IPS-18a (cell line): ENCODE measurements at regions not wholly inside any gene's neighbourhood (a gene's known extent, or its start where the extent isn't known, plus 50 kb on each side); places are given as distances from the start of the nearest gene placed in this dataset.

Experiments used
- H3K27ac ChIP-seq: one replicate; pipeline ENCODE4 v1.5.1; 2013; ENCODE audit warnings: low read length
- H3K27me3 ChIP-seq: one replicate; pipeline ENCODE4 v1.6.1; 2013; ENCODE audit warnings: mild to moderate bottlenecking, low read length; ENCODE audit not compliant: control insufficient read depth, insufficient read depth
- H3K36me3 ChIP-seq: one replicate; pipeline ENCODE4 v1.6.1; 2013; ENCODE audit warnings: low read depth, low read length; ENCODE audit not compliant: control insufficient read depth
- H3K4me1 ChIP-seq: one replicate; pipeline ENCODE4 v1.6.1; 2013; ENCODE audit warnings: low read depth, low read length; ENCODE audit not compliant: control insufficient read depth
- H3K4me3 ChIP-seq: one replicate; pipeline ENCODE4 v1.5.1; 2013; ENCODE audit warnings: low read length
- H3K9ac ChIP-seq: one replicate; pipeline ENCODE4 v1.6.1; 2013; ENCODE audit warnings: mild to moderate bottlenecking, low read length, moderate library complexity
- H3K9me3 ChIP-seq: one replicate; pipeline ENCODE4 v1.6.1; 2013; ENCODE audit warnings: low read depth, low read length; ENCODE audit not compliant: control insufficient read depth

DNA sequence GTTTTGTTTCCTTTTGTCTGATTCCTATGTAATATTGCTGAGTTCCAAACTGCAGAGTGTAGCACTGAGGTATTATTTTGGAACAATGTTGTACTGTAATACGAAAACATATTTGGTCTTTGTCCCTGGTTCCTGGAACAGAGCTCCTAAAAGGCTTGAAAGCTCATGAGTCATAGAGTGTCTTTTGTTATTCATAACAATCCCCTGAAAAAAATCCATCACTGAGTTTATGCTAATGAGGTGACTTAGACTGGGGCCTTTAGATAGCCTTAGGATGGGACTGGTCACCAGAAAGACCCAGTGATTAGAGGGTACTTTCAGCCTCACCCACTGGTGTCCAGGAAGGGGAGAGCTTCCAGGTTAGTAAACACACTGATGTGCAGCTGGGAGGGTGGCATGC is 132.7 kb upstream of the POU5F2 start:
- Histone ChIP-seq H3K4me1 (peaks cover 7% of the 10 kb centered on the region), H3K36me3 (no peaks in the 10 kb centered on the region), H3K9me3 (no peaks in the 10 kb centered on the region), H3K9ac (no peak overlapping the region), H3K27me3 (no peaks in the 10 kb centered on the region), H3K27ac (no peak overlapping the region), H3K4me3 (no peak overlapping the region)

DNA sequence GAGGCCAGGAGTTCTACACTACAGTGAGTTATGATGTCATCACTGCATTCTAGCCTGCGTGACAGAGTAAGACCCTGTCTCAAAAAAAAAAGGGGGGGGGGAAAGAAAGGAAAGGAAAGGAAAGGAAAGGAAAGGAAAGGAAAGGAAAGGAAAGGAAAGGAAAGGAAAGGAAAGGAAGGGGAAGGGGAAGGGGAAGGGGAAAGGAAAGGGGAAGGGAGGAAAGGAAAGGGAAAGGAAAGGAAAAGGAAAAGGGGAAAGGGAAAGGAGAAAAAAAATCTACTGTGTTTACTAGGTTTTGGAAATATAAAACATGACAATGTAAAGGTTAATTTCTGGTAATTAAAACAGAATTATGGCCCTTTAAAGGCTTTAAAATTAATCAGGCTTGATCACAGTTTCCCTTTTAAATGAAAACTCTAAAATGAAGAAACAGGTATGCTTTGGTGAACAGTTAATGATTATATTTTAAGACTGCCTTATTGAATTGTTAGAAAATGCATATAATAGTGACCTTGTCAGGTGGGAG is 131.9 kb upstream of the POU5F2 start:
- H3K4me3 ChIP-seq = no peak overlapping the region
- H3K9ac ChIP-seq = no peak overlapping the region
- H3K4me1 ChIP-seq = peaks cover 7% of the 10 kb centered on the region

DNA sequence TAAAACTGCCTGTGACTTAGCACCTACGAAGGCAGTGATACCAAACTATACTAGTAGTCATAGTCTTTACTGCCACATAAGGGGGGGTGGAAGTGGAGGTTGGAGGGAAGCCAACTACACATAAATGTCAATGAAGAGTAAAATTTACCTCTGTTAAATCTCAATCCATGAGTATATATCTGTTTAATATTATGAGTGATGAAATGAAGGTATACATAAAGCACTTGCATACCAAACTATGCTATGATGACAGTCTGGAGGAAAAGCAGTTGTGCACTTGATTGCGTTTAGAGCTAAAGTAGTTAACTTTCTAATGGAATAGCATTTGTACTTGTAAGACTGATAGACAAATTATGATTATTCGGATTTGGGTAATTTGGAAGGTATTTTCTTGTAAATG is 129.2 kb upstream of the POU5F2 start:
- no peaks in the 10 kb centered on the region for H3K27me3 ChIP-seq
- no peaks in the 10 kb centered on the region for H3K36me3 ChIP-seq
- peaks cover 7% of the 10 kb centered on the region for H3K4me1 ChIP-seq
- H3K9me3 ChIP-seq = no peaks in the 10 kb centered on the region
- no peak overlapping the region for H3K4me3 ChIP-seq
- H3K9ac ChIP-seq = no peak overlapping the region
- H3K27ac ChIP-seq = no peak overlapping the region

More for the DNA sequence above, 131.9 kb upstream of the POU5F2 start:
- no peaks in the 10 kb centered on the region for H3K9me3 ChIP-seq
- no peaks in the 10 kb centered on the region for H3K27me3 ChIP-seq
- no peaks in the 10 kb centered on the region for H3K36me3 ChIP-seq
- no peak overlapping the region for H3K27ac ChIP-seq

DNA sequence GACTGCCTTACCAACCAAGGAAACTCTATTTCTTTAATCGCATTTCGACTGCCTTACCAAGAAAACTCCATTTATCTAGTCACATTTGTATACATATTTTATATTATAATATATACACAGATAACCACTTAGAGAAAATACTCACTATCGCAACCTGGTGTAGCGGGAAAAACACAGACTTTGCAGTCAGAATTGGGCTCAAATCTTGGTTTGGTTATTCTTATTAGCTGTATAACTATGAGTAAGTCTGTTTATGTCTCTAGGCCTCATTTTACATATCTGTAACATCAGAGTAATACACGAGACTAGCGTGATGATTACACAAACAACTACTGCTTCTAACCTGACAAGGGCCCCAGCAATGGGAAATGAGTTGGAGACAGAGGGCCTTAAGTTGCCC is 127.5 kb upstream of the POU5F2 start:
- no peaks in the 10 kb centered on the region for H3K9me3 ChIP-seq
- H3K9ac ChIP-seq = no peak overlapping the region
- no peak overlapping the region for H3K27ac ChIP-seq
- H3K36me3 ChIP-seq = no peaks in the 10 kb centered on the region
- H3K27me3 ChIP-seq = no peaks in the 10 kb centered on the region
- H3K4me3 ChIP-seq = no peak overlapping the region
- peaks cover 4% of the 10 kb centered on the region for H3K4me1 ChIP-seq

DNA sequence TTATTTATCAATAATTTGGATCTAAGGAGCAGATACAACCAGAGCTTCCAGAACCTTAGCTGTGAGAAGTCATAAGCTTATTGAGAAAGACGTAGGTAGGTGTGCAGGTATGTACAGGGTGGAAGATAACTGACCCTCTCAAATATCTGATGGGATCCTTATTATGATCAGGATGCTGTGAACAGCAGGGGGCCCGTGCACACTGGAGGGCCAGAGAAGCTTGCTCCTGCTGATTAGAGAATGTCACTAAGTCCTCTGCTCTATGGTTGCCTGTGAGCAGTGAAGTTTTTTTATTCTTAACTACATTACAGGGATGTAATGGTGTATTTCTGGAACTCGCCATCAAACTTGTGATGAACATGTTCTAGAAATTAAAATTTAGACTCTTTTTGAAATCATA is 108.9 kb upstream of the POU5F2 start:
- H3K27me3 ChIP-seq = no peaks in the 10 kb centered on the region
- no peak overlapping the region for H3K27ac ChIP-seq
- no peak overlapping the region for H3K4me3 ChIP-seq
- H3K9me3 ChIP-seq = no peaks in the 10 kb centered on the region
- H3K36me3 ChIP-seq = no peaks in the 10 kb centered on the region
- no peak overlapping the region for H3K9ac ChIP-seq
- no peaks in the 10 kb centered on the region for H3K4me1 ChIP-seq

DNA sequence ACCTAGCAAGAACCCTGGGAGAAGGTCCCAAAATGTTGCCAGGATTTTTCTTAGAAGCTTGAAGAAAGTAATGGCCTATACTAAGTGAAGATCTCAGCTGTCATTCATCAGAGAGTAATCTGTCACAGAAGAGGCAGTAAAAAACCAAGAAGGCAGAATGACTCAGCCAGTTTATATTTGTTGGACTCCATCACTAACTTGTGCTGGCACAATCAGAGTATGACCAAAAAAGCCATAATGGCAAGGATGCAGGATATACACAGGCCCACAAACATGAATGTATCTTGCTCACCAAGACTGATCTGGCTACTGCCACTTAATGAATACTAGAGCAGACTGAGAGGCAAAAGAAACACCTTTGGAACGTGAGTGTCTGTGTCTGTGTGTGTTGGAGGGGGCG is 104.0 kb upstream of the POU5F2 start:
- Histone ChIP-seq H3K27me3 (no peaks in the 10 kb centered on the region), H3K4me3 (no peak overlapping the region), H3K36me3 (no peaks in the 10 kb centered on the region), H3K27ac (no peak overlapping the region), H3K9ac (no peak overlapping the region), H3K4me1 (no peaks in the 10 kb centered on the region), H3K9me3 (no peaks in the 10 kb centered on the region)

DNA sequence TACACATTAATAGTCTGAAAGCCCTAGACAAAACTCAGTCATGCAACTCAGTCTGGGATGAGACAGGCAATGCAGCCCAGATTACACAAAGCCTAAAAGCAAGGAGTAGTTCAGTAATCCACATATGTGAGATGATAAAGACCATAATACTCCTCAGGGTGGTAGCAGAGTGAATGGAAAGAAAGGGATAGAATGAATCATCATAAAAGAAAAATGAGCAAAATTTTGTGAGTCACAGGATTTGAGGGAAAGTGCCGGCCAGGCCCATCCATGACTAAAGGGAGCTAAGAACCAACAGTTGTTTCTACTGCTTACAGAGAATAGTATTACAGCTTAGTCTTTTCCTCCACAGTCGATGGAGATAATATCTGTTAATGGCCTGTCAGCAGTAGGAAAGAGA is 90.0 kb upstream of the POU5F2 start:
- Histone ChIP-seq H3K4me1 (no peaks in the 10 kb centered on the region), H3K27me3 (no peaks in the 10 kb centered on the region), H3K4me3 (no peak overlapping the region), H3K9ac (no peak overlapping the region), H3K9me3 (no peaks in the 10 kb centered on the region), H3K27ac (no peak overlapping the region), H3K36me3 (no peaks in the 10 kb centered on the region)

DNA sequence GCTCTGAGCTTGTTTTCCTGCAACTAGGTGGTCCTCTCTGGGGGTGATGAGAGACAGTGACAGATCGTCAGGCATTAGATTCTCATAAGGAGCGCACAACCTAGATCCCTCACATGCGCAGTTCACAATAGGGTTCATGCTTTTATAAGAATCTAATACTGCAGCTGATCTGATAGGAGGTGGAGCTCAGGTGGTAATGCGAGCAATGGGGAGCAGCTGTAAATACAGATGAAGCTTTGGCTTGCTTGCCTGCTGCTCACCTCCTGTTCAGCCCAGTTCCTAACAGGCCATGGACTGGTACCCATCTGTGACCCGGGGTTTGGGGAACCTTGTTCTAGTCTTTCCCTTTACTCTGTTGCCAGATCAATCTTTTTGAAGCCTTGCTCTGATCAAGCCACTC is 89.5 kb upstream of the POU5F2 start:
- H3K27ac ChIP-seq = no peak overlapping the region

DNA sequence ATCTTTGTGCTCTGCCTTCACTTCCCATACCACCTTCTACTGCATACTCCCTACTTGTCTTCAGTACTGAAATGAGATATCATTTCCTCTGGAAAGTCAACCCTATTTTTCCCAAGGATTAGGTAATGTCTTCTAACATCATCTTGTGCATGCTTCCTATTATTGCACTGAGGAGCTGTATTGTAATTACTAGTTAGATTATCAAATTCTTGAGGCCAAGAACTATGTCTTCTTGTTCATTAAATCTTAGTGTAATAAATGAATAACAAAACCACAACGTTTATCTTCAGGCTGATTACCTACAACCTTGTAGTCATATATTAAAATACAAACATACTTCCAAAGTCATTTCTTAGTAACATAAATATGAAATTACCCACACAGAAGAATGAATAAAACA is 87.9 kb upstream of the POU5F2 start:
- Histone ChIP-seq H3K27ac (no peak overlapping the region), H3K4me1 (no peaks in the 10 kb centered on the region), H3K4me3 (no peak overlapping the region), H3K36me3 (no peaks in the 10 kb centered on the region), H3K27me3 (no peaks in the 10 kb centered on the region), H3K9ac (no peak overlapping the region), H3K9me3 (no peaks in the 10 kb centered on the region)

More for the DNA sequence above, 89.5 kb upstream of the POU5F2 start:
- Histone ChIP-seq H3K9me3 (no peaks in the 10 kb centered on the region), H3K4me1 (no peaks in the 10 kb centered on the region), H3K4me3 (no peak overlapping the region), H3K9ac (no peak overlapping the region), H3K36me3 (no peaks in the 10 kb centered on the region), H3K27me3 (no peaks in the 10 kb centered on the region)

DNA sequence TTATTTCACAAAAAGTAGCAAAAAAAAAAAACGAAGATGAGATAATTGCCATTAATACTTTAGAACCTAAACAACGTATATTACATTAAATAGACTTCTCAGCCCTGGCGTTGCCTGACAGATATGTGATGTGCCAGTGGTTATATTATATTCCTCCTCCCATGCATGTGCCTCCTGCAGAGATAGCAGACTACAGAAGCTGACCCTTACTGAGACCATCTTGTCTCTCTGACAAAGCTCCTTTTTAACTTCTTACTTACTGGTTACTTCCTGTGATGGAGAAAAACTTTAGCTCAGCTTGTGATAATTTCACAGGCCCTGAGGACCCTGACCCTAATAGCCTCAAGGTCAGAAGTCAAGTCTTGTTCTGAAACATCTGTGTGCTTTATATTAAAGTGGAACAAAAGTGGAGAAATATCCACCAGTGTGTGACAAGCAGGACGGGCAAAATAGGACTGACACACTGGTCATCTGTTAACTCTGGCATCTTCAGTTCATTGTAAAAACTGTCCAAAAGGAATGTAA is 80.6 kb upstream of the POU5F2 start:
- Histone ChIP-seq H3K36me3 (no peaks in the 10 kb centered on the region), H3K4me1 (peaks cover 8% of the 10 kb centered on the region), H3K27ac (no peak overlapping the region), H3K9ac (no peak overlapping the region), H3K4me3 (no peak overlapping the region), H3K27me3 (no peaks in the 10 kb centered on the region), H3K9me3 (no peaks in the 10 kb centered on the region)

DNA sequence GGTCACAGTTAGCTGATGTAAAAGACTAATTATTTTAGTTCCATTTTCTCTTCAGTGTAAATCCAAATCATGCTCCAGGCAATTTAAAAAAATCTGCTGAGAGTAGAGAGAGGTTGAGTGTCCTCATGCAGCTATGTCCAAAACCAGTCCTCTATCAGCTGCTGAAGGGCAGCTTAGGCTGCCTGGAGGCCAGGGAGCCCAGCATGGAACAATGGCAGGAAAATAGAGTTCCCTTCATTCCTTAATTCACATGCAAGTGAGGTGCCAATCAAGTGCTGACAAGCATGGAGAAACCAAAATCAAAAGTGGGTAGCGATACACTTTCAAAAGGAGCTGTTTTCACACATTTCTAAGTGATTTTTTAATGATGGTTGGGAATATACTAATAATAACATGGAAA is 78.3 kb upstream of the POU5F2 start:
- Histone ChIP-seq H3K4me1 (peaks cover 8% of the 10 kb centered on the region), H3K27me3 (no peaks in the 10 kb centered on the region), H3K36me3 (no peaks in the 10 kb centered on the region), H3K9ac (no peak overlapping the region), H3K27ac (no peak overlapping the region), H3K9me3 (no peaks in the 10 kb centered on the region), H3K4me3 (no peak overlapping the region)

DNA sequence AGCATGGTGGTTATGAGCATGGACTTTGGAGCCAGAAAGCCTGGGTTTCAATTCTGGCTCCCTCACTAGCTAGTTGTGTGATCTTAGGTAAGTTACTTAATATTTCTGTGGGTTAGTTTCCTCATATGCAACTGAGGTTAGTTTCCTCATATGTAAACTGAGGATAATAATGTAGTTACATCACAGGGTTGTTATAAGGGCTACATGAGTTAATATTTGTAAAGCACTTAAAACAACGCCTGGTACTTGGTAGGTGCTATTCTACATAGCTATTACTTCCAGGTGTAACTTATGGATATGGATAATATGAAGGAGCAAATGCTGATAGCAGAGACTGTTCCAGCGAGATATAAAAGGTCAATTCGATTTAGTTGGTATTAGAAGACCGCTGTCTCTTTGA is 69.4 kb upstream of the POU5F2 start:
- H3K4me3 ChIP-seq = no peak overlapping the region
- H3K4me1 ChIP-seq = no peaks in the 10 kb centered on the region
- H3K36me3 ChIP-seq = no peaks in the 10 kb centered on the region
- no peak overlapping the region for H3K9ac ChIP-seq
- H3K9me3 ChIP-seq = no peaks in the 10 kb centered on the region
- no peak overlapping the region for H3K27ac ChIP-seq
- H3K27me3 ChIP-seq = no peaks in the 10 kb centered on the region
